HEK293T (cell line): ENCODE measurements at regions not wholly inside any gene's neighbourhood (a gene's known extent, or its start where the extent isn't known, plus 50 kb on each side); places are given as distances from the start of the nearest gene placed in this dataset.

Experiments
- BHLHE40 ChIP-seq: fragments of 450-650 bp; IDR thresholded peaks from 2 replicates; pipeline ENCODE4 v1.6.1; 2016; ENCODE audit warnings: mild to moderate bottlenecking, moderate library complexity, borderline replicate concordance
- FOXA1 ChIP-seq: fragments of 450-650 bp; IDR thresholded peaks from 2 replicates; pipeline ENCODE4 v1.6.1; 2016; ENCODE audit warnings: mild to moderate bottlenecking
- HDGF ChIP-seq: fragments of 450-650 bp; IDR thresholded peaks from 2 replicates; pipeline ENCODE4 v1.6.1; 2017; ENCODE audit warnings: antibody characterized with exemption, borderline replicate concordance
- L3MBTL2 ChIP-seq: fragments of 450-650 bp; conservative IDR thresholded peaks from 2 replicates; pipeline ENCODE4 v1.6.1; 2016; ENCODE audit warnings: mild to moderate bottlenecking
- SP1 ChIP-seq: fragments of 450-650 bp; IDR thresholded peaks from 2 replicates; pipeline ENCODE4 v1.6.1; 2017
- SUZ12 ChIP-seq: fragments of 450-650 bp; IDR thresholded peaks from 2 replicates; pipeline ENCODE4 v1.6.1; 2016; ENCODE audit warnings: mild to moderate bottlenecking
- TARDBP ChIP-seq: fragments of 450-650 bp; IDR thresholded peaks from 2 replicates; pipeline ENCODE4 v1.6.1; 2016
- ZNF384 ChIP-seq: fragments of 450-650 bp; IDR thresholded peaks from 2 replicates; pipeline ENCODE4 v1.6.1; 2016

DNA sequence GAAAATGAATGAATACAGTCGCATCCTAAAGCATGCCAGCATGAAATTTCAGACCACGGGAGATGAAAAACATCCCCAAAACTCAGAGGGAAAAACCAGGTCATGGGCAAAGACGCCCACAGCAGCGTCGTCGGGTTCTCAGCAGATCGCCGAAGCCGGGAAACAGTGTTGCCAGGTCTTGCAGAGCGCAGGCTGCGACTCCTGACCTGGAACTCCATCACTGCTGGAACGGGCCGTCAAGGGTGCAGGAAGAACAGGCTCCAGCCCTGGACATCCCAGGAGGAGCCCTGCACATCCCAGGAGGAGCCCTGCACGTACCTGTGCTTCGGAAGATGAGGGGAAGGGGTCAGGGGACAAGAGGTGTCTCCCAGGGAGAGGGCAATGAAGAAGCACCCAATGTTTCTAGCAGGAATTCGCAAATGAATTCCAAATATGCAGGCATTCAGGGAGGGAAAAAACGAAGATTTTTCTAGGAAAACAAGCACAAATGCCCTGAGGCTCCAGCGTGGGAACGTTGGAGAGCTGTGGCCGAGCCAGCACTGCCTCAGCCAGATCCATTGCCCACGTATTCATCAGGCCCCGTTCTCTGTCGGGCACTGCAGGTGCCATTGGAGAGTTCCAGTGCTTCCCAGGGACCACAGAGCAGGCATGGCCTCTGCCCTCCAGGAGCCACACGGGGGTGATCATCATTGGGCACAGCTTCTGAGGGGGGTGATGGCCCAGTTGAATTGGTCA is 1110.4 kb downstream of the BRD1 start:
- TF ChIP-seq L3MBTL2 (no peak), BHLHE40 (no peak), TARDBP (no peak), SP1 (no peak), SUZ12 (no peak), FOXA1 (no peak), ZNF384 (no peak), HDGF (no peak)
